ENCODE measurements at regions not wholly inside any gene's neighbourhood (a gene's known extent, or its start where the extent isn't known, plus 50 kb on each side); places are given as distances from the start of the nearest gene placed in this dataset.

- no peak for TF ChIP-seq CTCF (conservative IDR thresholded peaks at IDR 0.05; ENCODE audit: low read length)
- no peak for TF ChIP-seq EZH2phosphoT487 (IDR thresholded peaks at IDR 0.05; ENCODE audit: borderline replicate concordance, low read depth, low read length)
These were observed 551.8 kb upstream of the ZNF608 start for GRCh38 chr5:125298258-125298657.
